GM12878 (cell line): ENCODE measurements at regions not wholly inside any gene's neighbourhood (a gene's known extent, or its start where the extent isn't known, plus 50 kb on each side); places are given as distances from the start of the nearest gene placed in this dataset.

Experiments used
- ATAC-seq: fragments of 200-7000 bp; cut with Tn5 transposase; 3 replicates; pipeline ENCODE4 v1.9.1; 2020; ENCODE audit warnings: mild to moderate bottlenecking, moderate library complexity
- BruUV-seq: library from RNA; stranded (reverse); fragments of 400-500 nt; replicated peaks from 2 replicates; lab custom pipeline; 2021; lab: Mats Ljungman, UMichigan
- CTCF ChIA-PET: fragments of 300-600 bp; sonication (Branson Sonifier 250); formaldehyde crosslinking; extraction: SDS; loops from one replicate; lab custom pipeline; 2021; ENCODE audit warnings: inconsistent platforms; lab: Yijun Ruan, JAX
- POLR2A ChIA-PET: fragments of 350-600 bp; formaldehyde crosslinking; extraction: SDS; loops from one replicate; lab custom pipeline; 2021; ENCODE audit warnings: inconsistent platforms; lab: Charles Lee
- RAD21 ChIA-PET: fragments of 300-600 bp; sonication (Branson Sonifier 250); formaldehyde crosslinking; loops from one replicate; lab custom pipeline; 2023; ENCODE audit warnings: antibody characterized with exemption; ENCODE audit not compliant: unreplicated experiment; lab: Charles Lee
- SMC1A ChIA-PET: fragments of 300-600 bp; sonication (Branson Sonifier 250); formaldehyde crosslinking; loops from one replicate; lab custom pipeline; 2023; ENCODE audit not compliant: unreplicated experiment, uncharacterized antibody; lab: Charles Lee
- DNase-seq: peaks from one replicate; pipeline ENCODE4 v3.0.0-alpha.2; 2011; ENCODE audit warnings: low read depth, low spot score
- FAIRE-seq: peaks from 3 replicates; lab custom pipeline; 2011; peaks lifted over from hg19 to GRCh38; lab: Jason Lieb, UNC
- H2AFZ ChIP-seq: 2 replicates; pipeline ENCODE4 v1.6.0; 2011; ENCODE audit warnings: low read depth, low read length, control low read depth; ENCODE audit not compliant: control insufficient read depth
- H3K27ac ChIP-seq: 2 replicates; pipeline ENCODE4 v1.5.1; 2011; ENCODE audit warnings: control low read depth; ENCODE audit not compliant: control insufficient read depth, insufficient read depth
- H3K27me3 ChIP-seq, 2 experiments: replicated peaks in 1 of 2; 2 replicates each; pipeline versions ENCODE4 v1.6.0 to v1.6.1; 2011; ENCODE audit warnings: low read length in 1 of 2; ENCODE audit not compliant: control insufficient read depth in 2 of 2, insufficient read depth in 2 of 2
- H3K36me3 ChIP-seq, 2 experiments: 2 replicates each; pipeline ENCODE4 v1.5.1; 2011; ENCODE audit warnings: low read length in 1 of 2; ENCODE audit not compliant: control insufficient read depth in 2 of 2, insufficient read depth in 2 of 2
- H3K4me1 ChIP-seq: 2 replicates; pipeline ENCODE4 v1.6.1; 2011; ENCODE audit warnings: mild to moderate bottlenecking, low read length, moderate library complexity, mixed read lengths; ENCODE audit not compliant: control insufficient read depth, insufficient read depth
- H3K4me2 ChIP-seq: 2 replicates; pipeline ENCODE4 v1.6.0; 2011; ENCODE audit warnings: control low read depth; ENCODE audit not compliant: control insufficient read depth, insufficient read depth
- H3K4me3 ChIP-seq: fragments of 200-600 bp; sonication (generic); 2 replicates; pipeline ENCODE4 v1.5.1; 2016
- H3K79me2 ChIP-seq: 2 replicates; pipeline ENCODE4 v1.6.0; 2011; ENCODE audit warnings: low read length; ENCODE audit not compliant: control insufficient read depth, insufficient read depth
- H3K9ac ChIP-seq: 2 replicates; pipeline ENCODE4 v1.8.0; 2011; ENCODE audit warnings: low read length, control low read depth, mixed read lengths; ENCODE audit not compliant: control insufficient read depth, insufficient read depth
- H3K9me3 ChIP-seq: replicated peaks from 3 replicates; pipeline ENCODE4 v1.5.1; 2011; ENCODE audit warnings: mild to moderate bottlenecking, low read length; ENCODE audit not compliant: control insufficient read depth, insufficient read depth
- H4K20me1 ChIP-seq: 2 replicates; pipeline ENCODE4 v1.6.0; 2011; ENCODE audit not compliant: control insufficient read depth, insufficient read depth
- BCL11A ChIP-seq: IDR thresholded peaks from 2 replicates; pipeline ENCODE4 v1.6.1; 2011; ENCODE audit warnings: low read depth, low read length
- BCLAF1 ChIP-seq: fragments of 450-650 bp; IDR thresholded peaks from 2 replicates; pipeline ENCODE4 v1.6.1; 2017; ENCODE audit warnings: antibody characterized with exemption, mild to moderate bottlenecking, moderate library complexity
- CEBPB ChIP-seq, 2 experiments: fragments of 150-350 bp in 1 of 2; IDR thresholded peaks; 2 replicates each; pipeline ENCODE4 v1.6.1; 2012 to 2014; ENCODE audit warnings: low read depth in 2 of 2, low read length in 2 of 2, borderline replicate concordance in 1 of 2, inconsistent platforms in 1 of 2
- ELK1 ChIP-seq: IDR thresholded peaks from 2 replicates; pipeline ENCODE4 v1.6.1; 2012; ENCODE audit warnings: low read depth, low read length, improper control_type of control experiment
- ETV6 ChIP-seq, 2 experiments: fragments of 450-650 bp in 1 of 2; IDR thresholded peaks in 1 of 2; conservative IDR thresholded peaks in 1 of 2; 2 replicates each; pipeline ENCODE4 v1.6.1; 2014; ENCODE audit warnings: antibody characterized with exemption in 1 of 2, borderline replicate concordance in 1 of 2, low read depth in 1 of 2, mild to moderate bottlenecking in 1 of 2, moderate library complexity in 1 of 2
- FOS ChIP-seq: IDR thresholded peaks from 3 replicates; pipeline ENCODE4 v1.6.1; 2011; ENCODE audit warnings: borderline replicate concordance; ENCODE audit not compliant: insufficient read length; ENCODE audit errors: extremely low read depth
- IKZF1 ChIP-seq: fragments of 450-650 bp; conservative IDR thresholded peaks from 2 replicates; pipeline ENCODE4 v1.6.1; 2017; ENCODE audit warnings: antibody characterized with exemption, mild to moderate bottlenecking
- IKZF2 ChIP-seq, 2 experiments: fragments of 450-650 bp; IDR thresholded peaks; 2 replicates each; pipeline ENCODE4 v1.6.1; 2017; ENCODE audit warnings: mild to moderate bottlenecking in 2 of 2, moderate library complexity in 2 of 2
- IRF5 ChIP-seq: fragments of 450-650 bp; IDR thresholded peaks from 2 replicates; pipeline ENCODE4 v1.6.1; 2017; ENCODE audit warnings: borderline replicate concordance
- KAT2A ChIP-seq: conservative IDR thresholded peaks from 2 replicates; pipeline ENCODE4 v1.6.1; 2011; ENCODE audit warnings: low read depth, low read length; ENCODE audit not compliant: control insufficient read depth
- LARP7 ChIP-seq: fragments of 450-650 bp; IDR thresholded peaks from 2 replicates; pipeline ENCODE4 v1.6.1; 2017; ENCODE audit warnings: mild to moderate bottlenecking
- MTA3 ChIP-seq: IDR thresholded peaks from 2 replicates; pipeline ENCODE4 v1.6.1; 2012; ENCODE audit warnings: low read length, inconsistent platforms, borderline replicate concordance
- NR2C1 ChIP-seq: fragments of 450-650 bp; IDR thresholded peaks from 2 replicates; pipeline ENCODE4 v1.6.1; 2017; ENCODE audit warnings: antibody characterized with exemption, mild to moderate bottlenecking, moderate library complexity
- RELA ChIP-seq: fragments of 450-650 bp; IDR thresholded peaks from 2 replicates; pipeline ENCODE4 v1.8.0; 2014; ENCODE audit warnings: borderline replicate concordance; ENCODE audit not compliant: partially characterized antibody
- SREBF2 ChIP-seq: IDR thresholded peaks from 2 replicates; pipeline ENCODE4 v1.6.1; 2012; ENCODE audit warnings: mild to moderate bottlenecking, low read length
- TCF7 ChIP-seq: IDR thresholded peaks from 2 replicates; pipeline ENCODE4 v1.6.1; 2014; ENCODE audit warnings: antibody characterized with exemption, borderline replicate concordance
- ZNF24 ChIP-seq: fragments of 450-650 bp; IDR thresholded peaks from 2 replicates; pipeline ENCODE4 v1.6.1; 2017; ENCODE audit warnings: antibody characterized with exemption, mild to moderate bottlenecking
- WGBS: methylation state at CpG from one replicate; pipeline ENCODE4 v1.1.6; 2016; ENCODE audit warnings: low lambda C conversion rate; ENCODE audit not compliant: insufficient replicate concordance, insufficient coverage; ENCODE audit errors: missing lambda C conversion rate; 5-methylcytosine and 5-hydroxymethylcytosine counted together
- in situ Hi-C: fragments of 300-500 bp; cut with MboI; formaldehyde crosslinking; loops from 9 replicates; pipeline ENCODE4 v1.14.3; 2018; ENCODE audit warnings: mixed read lengths
- intact Hi-C: fragments of 100-400 bp; cut with micrococcal nuclease; formaldehyde crosslinking; loops from one replicate; pipeline ENCODE4 v1.14.2; 2022; ENCODE audit not compliant: unreplicated experiment

- no peak for TF ChIP-seq BCLAF1
- no peak for TF ChIP-seq CEBPB (IDR thresholded peaks at IDR 0.05; ENCODE audit: borderline replicate concordance in 1 of 2, low read depth in 2 of 2, low read length in 2 of 2)
- no peak for TF ChIP-seq IKZF2 (IDR thresholded peaks at IDR 0.05)
- TF ChIP-seq ELK1 = no peak
- TF ChIP-seq BCL11A = no peak
- TF ChIP-seq FOS = no peak
These were observed 98.5 kb upstream of the RAB11FIP2 start (continued) for GRCh38 chr10:118145256-118145655.

- TF ChIP-seq IKZF1 = no peak
- TF ChIP-seq KAT2A = no peak
- TF ChIP-seq IRF5 = no peak
- TF ChIP-seq MTA3 = no peak
- TF ChIP-seq LARP7 = no peak
- no peak for TF ChIP-seq ETV6 (conservative IDR thresholded peaks at IDR 0.05 in 1 of 2, IDR thresholded peaks at IDR 0.05 in 1 of 2; ENCODE audit: borderline replicate concordance in 1 of 2, low read depth in 1 of 2)
- TF ChIP-seq TCF7 = no peak
- TF ChIP-seq NR2C1 = no peak
- no peak for TF ChIP-seq SREBF2
- TF ChIP-seq RELA = no peak
- no peak for TF ChIP-seq ZNF24
- TF ChIP-seq, all 136 proteins: peak for 0
- ATAC-seq (no peak), DNase-seq (no peak), FAIRE-seq (no peak)
- no peaks in the 10 kb centered on the region for H3K9me3 ChIP-seq
- H3K9ac ChIP-seq = no peak overlapping the region
- H3K4me2 ChIP-seq = no peak overlapping the region
- ChIA-PET RAD21 (no interaction called here), POLR2A (no interaction called here), CTCF (interaction anchor here (0.7 to 1.8 kb wide), 2 partner anchors 11 to 295 kb away, joined by 3 read pairs; no protein-coding TSS in a partner anchor), SMC1A (no interaction called here)
- H3K27me3 ChIP-seq = no peaks in the 10 kb centered on the region
- no peaks in the 10 kb centered on the region for H3K36me3 ChIP-seq
- intact Hi-C loops = no loop called here
- H2AFZ ChIP-seq = no peak overlapping the region
- no TSS peak for BruUV-seq
- 22% methylated on average over 6 of the region's 6 CpGs for WGBS
- H4K20me1 ChIP-seq = no peaks in the 10 kb centered on the region
- no peak overlapping the region for H3K27ac ChIP-seq
- in situ Hi-C loops = no loop called here
- no peaks in the 10 kb centered on the region for H3K4me1 ChIP-seq
- no peak overlapping the region for H3K4me3 ChIP-seq
- H3K79me2 ChIP-seq = no peaks in the 10 kb centered on the region
These were observed 94.7 kb upstream of the RAB11FIP2 start for GRCh38 chr10:118141471-118141870.
